ENCODE measurements at regions not wholly inside any gene's neighbourhood (a gene's known extent, or its start where the extent isn't known, plus 50 kb on each side); places are given as distances from the start of the nearest gene placed in this dataset.

- TF ChIP-seq, protein P1, sequence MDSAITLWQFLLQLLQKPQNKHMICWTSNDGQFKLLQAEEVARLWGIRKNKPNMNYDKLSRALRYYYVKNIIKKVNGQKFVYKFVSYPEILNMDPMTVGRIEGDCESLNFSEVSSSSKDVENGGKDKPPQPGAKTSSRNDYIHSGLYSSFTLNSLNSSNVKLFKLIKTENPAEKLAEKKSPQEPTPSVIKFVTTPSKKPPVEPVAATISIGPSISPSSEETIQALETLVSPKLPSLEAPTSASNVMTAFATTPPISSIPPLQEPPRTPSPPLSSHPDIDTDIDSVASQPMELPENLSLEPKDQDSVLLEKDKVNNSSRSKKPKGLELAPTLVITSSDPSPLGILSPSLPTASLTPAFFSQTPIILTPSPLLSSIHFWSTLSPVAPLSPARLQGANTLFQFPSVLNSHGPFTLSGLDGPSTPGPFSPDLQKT (IDR thresholded peaks at IDR 0.05; ENCODE audit: borderline replicate concordance, low read depth, low read length), result no peak
- TF ChIP-seq, protein P2, sequence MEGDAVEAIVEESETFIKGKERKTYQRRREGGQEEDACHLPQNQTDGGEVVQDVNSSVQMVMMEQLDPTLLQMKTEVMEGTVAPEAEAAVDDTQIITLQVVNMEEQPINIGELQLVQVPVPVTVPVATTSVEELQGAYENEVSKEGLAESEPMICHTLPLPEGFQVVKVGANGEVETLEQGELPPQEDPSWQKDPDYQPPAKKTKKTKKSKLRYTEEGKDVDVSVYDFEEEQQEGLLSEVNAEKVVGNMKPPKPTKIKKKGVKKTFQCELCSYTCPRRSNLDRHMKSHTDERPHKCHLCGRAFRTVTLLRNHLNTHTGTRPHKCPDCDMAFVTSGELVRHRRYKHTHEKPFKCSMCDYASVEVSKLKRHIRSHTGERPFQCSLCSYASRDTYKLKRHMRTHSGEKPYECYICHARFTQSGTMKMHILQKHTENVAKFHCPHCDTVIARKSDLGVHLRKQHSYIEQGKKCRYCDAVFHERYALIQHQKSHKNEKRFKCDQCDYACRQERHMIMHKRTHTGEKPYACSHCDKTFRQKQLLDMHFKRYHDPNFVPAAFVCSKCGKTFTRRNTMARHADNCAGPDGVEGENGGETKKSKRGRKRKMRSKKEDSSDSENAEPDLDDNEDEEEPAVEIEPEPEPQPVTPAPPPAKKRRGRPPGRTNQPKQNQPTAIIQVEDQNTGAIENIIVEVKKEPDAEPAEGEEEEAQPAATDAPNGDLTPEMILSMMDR (tag by site-specific recombination; IDR thresholded peaks at IDR 0.05), result no peak
- no peak for TF ChIP-seq KLF9 (tag by site-specific recombination; IDR thresholded peaks at IDR 0.05; ENCODE audit: low read depth)
- TF ChIP-seq, protein P3, sequence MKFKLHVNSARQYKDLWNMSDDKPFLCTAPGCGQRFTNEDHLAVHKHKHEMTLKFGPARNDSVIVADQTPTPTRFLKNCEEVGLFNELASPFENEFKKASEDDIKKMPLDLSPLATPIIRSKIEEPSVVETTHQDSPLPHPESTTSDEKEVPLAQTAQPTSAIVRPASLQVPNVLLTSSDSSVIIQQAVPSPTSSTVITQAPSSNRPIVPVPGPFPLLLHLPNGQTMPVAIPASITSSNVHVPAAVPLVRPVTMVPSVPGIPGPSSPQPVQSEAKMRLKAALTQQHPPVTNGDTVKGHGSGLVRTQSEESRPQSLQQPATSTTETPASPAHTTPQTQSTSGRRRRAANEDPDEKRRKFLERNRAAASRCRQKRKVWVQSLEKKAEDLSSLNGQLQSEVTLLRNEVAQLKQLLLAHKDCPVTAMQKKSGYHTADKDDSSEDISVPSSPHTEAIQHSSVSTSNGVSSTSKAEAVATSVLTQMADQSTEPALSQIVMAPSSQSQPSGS (tag by site-specific recombination; IDR thresholded peaks at IDR 0.05; ENCODE audit: low read depth), result no peak
Observed at GRCh38 chr7:11959121-11959520, 127.1 kb upstream of the THSD7A start.

Measured in HEK293 (cell line).